Immature natural killer cell (primary cell): ENCODE measurements at regions not wholly inside any gene's neighbourhood (a gene's known extent, or its start where the extent isn't known, plus 50 kb on each side); places are given as distances from the start of the nearest gene placed in this dataset.

Experiments
- DNase-seq, 3 donors: peaks; one replicate each; pipeline ENCODE4 v3.0.0; 2022; ENCODE audit warnings: mixed read lengths in 1 of 3
- H3K27ac Mint-ChIP-seq, 6 donors: one replicate each; pipeline ENCODE4 v1.8.0; 2020; ENCODE audit warnings: mixed read lengths in 6 of 6, mild to moderate bottlenecking in 5 of 6, inconsistent platforms in 4 of 6, moderate library complexity in 3 of 6
- H3K27me3 Mint-ChIP-seq, 3 donors: one replicate each; pipeline ENCODE4 v1.8.0; 2020 to 2021; ENCODE audit warnings: low read depth in 3 of 3, mild to moderate bottlenecking in 3 of 3, mixed read lengths in 3 of 3, moderate library complexity in 3 of 3, inconsistent platforms in 1 of 3
- H3K36me3 Mint-ChIP-seq, 3 donors: one replicate each; pipeline ENCODE4 v1.8.0; 2020; ENCODE audit warnings: mixed read lengths in 3 of 3, inconsistent platforms in 2 of 3, mild to moderate bottlenecking in 2 of 3
- H3K4me1 Mint-ChIP-seq, 2 donors: one replicate each; pipeline ENCODE4 v1.8.0; 2020; ENCODE audit warnings: inconsistent platforms in 2 of 2, mild to moderate bottlenecking in 2 of 2, mixed read lengths in 2 of 2, moderate library complexity in 1 of 2
- H3K4me3 Mint-ChIP-seq, 5 donors: one replicate each; pipeline ENCODE4 v1.8.0; 2020; ENCODE audit warnings: mild to moderate bottlenecking in 5 of 5, mixed read lengths in 5 of 5, inconsistent platforms in 3 of 5, moderate library complexity in 3 of 5
- H3K9me3 Mint-ChIP-seq, 6 donors: one replicate each; pipeline ENCODE4 v1.8.0; 2020; ENCODE audit warnings: mild to moderate bottlenecking in 6 of 6, mixed read lengths in 6 of 6, inconsistent platforms in 4 of 6, moderate library complexity in 3 of 6

- H3K27ac Mint-ChIP-seq, result no peak overlapping the region
- no peak for DNase-seq
- H3K9me3 Mint-ChIP-seq, result no peaks in the 10 kb centered on the region
- H3K36me3 Mint-ChIP-seq, result no peaks in the 10 kb centered on the region
- H3K27me3 Mint-ChIP-seq, result peaks cover 0 to 14% (median 6%) of the 10 kb centered on the region in 3 donors
- H3K4me3 Mint-ChIP-seq, result no peak overlapping the region
- no peaks in the 10 kb centered on the region for H3K4me1 Mint-ChIP-seq
Observed at GRCh38 chr10:129400426-129400825, 66.6 kb upstream of the MGMT start.

GRCh38 chr10:129402459-129402858 lies 64.6 kb upstream of the MGMT start:
- H3K4me1 Mint-ChIP-seq, result no peaks in the 10 kb centered on the region
- no peak overlapping the region for H3K4me3 Mint-ChIP-seq
- no peaks in the 10 kb centered on the region for H3K36me3 Mint-ChIP-seq
- H3K9me3 Mint-ChIP-seq, result no peaks in the 10 kb centered on the region
- no peak for DNase-seq
- no peak overlapping the region for H3K27ac Mint-ChIP-seq
- peaks cover 4 to 9% (median 4%) of the 10 kb centered on the region in 3 donors for H3K27me3 Mint-ChIP-seq

DNA sequence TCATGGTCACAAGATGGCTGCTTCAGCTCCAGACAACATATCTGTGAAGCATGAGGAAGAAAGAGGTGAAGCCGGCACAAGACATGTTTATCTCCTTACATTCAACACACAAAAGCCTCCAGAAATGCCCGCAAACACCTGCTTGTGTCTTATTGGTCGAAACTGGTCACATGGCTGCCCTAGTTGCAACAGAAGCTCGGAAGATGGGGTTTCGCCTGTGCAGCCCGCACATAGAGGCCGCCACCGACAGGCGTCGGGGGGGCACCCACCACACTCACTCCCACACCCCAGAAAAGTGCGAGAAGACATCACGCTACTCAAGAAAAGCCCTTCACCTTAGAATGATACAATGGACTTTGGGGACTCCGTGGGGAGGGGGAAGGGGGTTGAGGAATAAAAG lies 63.0 kb upstream of the MGMT start:
- Mint-ChIP-seq H3K9me3 (no peaks in the 10 kb centered on the region), H3K36me3 (no peaks in the 10 kb centered on the region), H3K27me3 (peaks cover 4 to 9% (median 4%) of the 10 kb centered on the region in 3 donors), H3K27ac (no peak overlapping the region), H3K4me3 (no peak overlapping the region), H3K4me1 (no peaks in the 10 kb centered on the region)
- no peak for DNase-seq

DNA sequence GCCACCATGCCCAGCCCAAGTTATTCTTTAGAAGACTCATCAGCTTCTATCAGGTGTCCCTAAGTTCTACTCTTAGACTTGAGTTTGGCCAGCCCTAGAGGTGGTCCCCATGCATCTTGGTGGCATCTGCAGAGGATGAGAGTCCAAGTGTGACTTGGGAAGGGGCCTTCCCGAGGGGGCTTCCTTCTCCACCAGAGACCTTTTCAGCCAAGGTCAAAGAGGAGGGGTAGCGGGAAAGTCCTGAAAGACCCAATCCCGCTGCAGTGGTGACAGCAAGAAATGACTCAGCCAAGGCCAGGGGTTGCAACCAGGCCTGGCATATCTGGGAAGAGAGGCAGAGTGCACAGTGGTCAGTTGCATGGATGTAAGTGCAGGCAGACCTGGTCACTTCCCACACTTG lies 61.7 kb upstream of the MGMT start:
- H3K36me3 Mint-ChIP-seq, result no peaks in the 10 kb centered on the region
- no peak overlapping the region for H3K4me3 Mint-ChIP-seq
- peaks cover 4 to 9% (median 6%) of the 10 kb centered on the region in 3 donors for H3K27me3 Mint-ChIP-seq
- H3K4me1 Mint-ChIP-seq, result no peaks in the 10 kb centered on the region
- no peak overlapping the region for H3K27ac Mint-ChIP-seq
- DNase-seq, result no peak
- H3K9me3 Mint-ChIP-seq, result no peaks in the 10 kb centered on the region

DNA sequence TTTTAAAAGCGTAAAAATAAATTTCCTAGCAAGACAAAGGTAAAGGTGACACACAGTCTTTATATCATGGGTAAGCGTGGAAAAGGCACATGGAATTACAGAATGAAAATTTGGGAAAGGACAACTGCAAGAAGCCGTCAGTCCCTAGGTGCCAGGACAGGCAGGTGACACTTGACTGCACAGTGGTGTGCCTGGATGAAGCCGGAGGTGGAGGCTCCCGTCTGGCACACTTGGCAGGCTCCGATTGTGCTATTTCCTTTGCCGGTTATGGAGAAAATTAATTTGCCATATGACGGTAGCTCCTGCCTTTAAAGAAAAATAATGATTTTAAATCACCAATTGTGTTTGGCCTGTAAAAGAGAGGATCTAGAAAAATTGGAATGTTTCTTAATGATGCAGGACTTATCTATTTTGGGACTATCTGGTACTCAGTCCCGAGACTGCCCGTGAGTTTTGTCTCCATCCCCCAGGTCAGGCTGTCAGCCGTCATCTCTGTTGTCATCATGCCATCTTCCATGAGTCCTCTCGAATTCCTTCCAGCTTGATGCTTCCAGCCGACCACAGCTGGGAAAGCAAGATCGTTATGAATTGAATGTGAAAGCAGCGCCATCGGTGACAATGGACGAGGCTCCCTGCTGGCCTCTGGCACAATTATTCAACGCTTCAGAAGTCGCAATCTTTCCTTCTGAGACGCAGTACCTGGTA lies 56.2 kb upstream of the MGMT start:
- Mint-ChIP-seq H3K36me3 (no peaks in the 10 kb centered on the region), H3K4me1 (no peaks in the 10 kb centered on the region), H3K27ac (no peak overlapping the region), H3K4me3 (no peak overlapping the region), H3K9me3 (no peaks in the 10 kb centered on the region), H3K27me3 (peaks cover 0 to 5% (median 4%) of the 10 kb centered on the region in 3 donors)
- no peak for DNase-seq

GRCh38 chr10:129411393-129411705 lies 55.7 kb upstream of the MGMT start:
- H3K4me3 Mint-ChIP-seq, result no peak overlapping the region
- no peaks in the 10 kb centered on the region for H3K4me1 Mint-ChIP-seq
- no peak for DNase-seq
- H3K27me3 Mint-ChIP-seq, result peaks cover 2% of the 10 kb centered on the region in 3 donors
- H3K9me3 Mint-ChIP-seq, result no peaks in the 10 kb centered on the region
- H3K27ac Mint-ChIP-seq, result no peak overlapping the region
- H3K36me3 Mint-ChIP-seq, result no peaks in the 10 kb centered on the region

- Mint-ChIP-seq H3K27me3 (peaks cover 0 to 2% (median 2%) of the 10 kb centered on the region in 3 donors), H3K9me3 (no peaks in the 10 kb centered on the region), H3K36me3 (no peaks in the 10 kb centered on the region), H3K4me1 (no peaks in the 10 kb centered on the region), H3K27ac (no peak overlapping the region), H3K4me3 (no peak overlapping the region)
- no peak for DNase-seq
Observed at GRCh38 chr10:129411772-129412171, 55.3 kb upstream of the MGMT start.

GRCh38 chr10:129413024-129413423 lies 54.0 kb upstream of the MGMT start:
- Mint-ChIP-seq H3K4me3 (no peak overlapping the region), H3K27ac (no peak overlapping the region), H3K9me3 (no peaks in the 10 kb centered on the region), H3K4me1 (no peaks in the 10 kb centered on the region), H3K27me3 (peaks cover 0 to 2% (median 2%) of the 10 kb centered on the region in 3 donors), H3K36me3 (no peaks in the 10 kb centered on the region)
- DNase-seq, result no peak

DNA sequence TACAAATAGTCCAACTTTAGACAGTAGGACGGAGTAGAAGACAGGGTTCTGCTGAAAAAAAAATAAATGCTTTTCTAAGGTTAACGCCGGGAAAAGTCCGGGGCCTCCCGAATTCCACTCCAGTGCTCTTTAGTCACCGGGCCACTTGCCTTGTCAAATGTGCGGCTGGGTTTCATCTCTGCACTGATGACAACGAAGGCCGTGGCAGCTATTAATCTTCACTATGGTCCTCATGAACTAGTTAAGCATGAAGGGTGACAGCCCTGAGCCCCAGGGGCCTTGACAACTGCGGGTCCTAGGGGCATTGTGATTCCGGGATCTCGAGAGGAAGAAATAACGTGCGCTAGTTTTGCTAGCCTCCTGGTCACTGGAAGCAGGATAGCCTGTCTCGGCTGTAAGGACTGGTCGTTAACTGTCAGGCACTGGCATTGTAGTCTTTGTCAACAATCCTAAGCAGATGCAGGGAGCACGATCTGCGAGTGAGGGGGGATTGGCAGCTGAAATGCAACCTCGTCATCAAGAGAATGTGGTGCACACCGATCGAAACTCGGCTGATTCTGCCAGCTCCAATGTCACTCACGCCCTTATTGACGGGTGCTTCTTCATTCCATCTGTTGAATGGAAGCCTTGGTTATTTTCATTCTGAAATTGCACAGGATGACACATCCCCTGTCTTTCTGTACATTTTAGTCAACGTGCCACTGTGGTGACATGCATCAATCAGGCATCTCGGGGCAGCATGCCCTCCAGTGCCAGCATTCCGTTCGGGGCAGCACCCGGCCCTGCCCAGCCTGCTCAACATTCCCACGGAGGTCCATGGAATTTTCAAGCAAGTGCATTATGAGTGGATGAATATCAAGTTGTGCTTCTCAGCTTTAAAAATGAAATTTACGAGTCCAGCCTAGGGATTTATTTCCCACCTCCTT lies 51.6 kb upstream of the MGMT start:
- no peak for DNase-seq
- Mint-ChIP-seq H3K27ac (no peak overlapping the region), H3K9me3 (no peaks in the 10 kb centered on the region), H3K27me3 (peaks cover 0 to 2% (median 0%) of the 10 kb centered on the region in 3 donors), H3K4me3 (no peak overlapping the region), H3K36me3 (no peaks in the 10 kb centered on the region), H3K4me1 (no peaks in the 10 kb centered on the region)

GRCh38 chr10:129416155-129416554 lies 50.9 kb upstream of the MGMT start:
- Mint-ChIP-seq H3K4me1 (no peaks in the 10 kb centered on the region), H3K27ac (no peak overlapping the region), H3K27me3 (peaks cover 0 to 3% (median 0%) of the 10 kb centered on the region in 3 donors), H3K36me3 (no peaks in the 10 kb centered on the region), H3K4me3 (no peak overlapping the region), H3K9me3 (no peaks in the 10 kb centered on the region)
- DNase-seq, result no peak

GRCh38 chr10:129416956-129417765 lies 49.9 kb upstream of the MGMT start:
- Mint-ChIP-seq H3K27me3 (peaks cover 0 to 4% (median 0%) of the 10 kb centered on the region in 3 donors), H3K4me3 (no peak overlapping the region), H3K27ac (no peak overlapping the region)

More at GRCh38 chr10:129416956-129417765, 49.9 kb upstream of the MGMT start:
- no peaks in the 10 kb centered on the region for H3K36me3 Mint-ChIP-seq
- H3K9me3 Mint-ChIP-seq, result no peaks in the 10 kb centered on the region
- no peak for DNase-seq
- H3K4me1 Mint-ChIP-seq, result no peaks in the 10 kb centered on the region
